NCI-H1092 treated with DMSO at 0.1 percent for 48 hours (cell line): ENCODE measurements at regions not wholly inside any gene's neighbourhood (a gene's known extent, or its start where the extent isn't known, plus 50 kb on each side); places are given as distances from the start of the nearest gene placed in this dataset.

Experiments used
- DNase-seq: peaks from one replicate; lab custom pipeline; 2025; lab: John Stamatoyannopoulos, UW

- DNase-seq: no peak
These were observed 663.7 kb upstream of the B3GAT1 start for GRCh38 chr11:135075740-135076139.

GRCh38 chr11:135074397-135074998, 662.5 kb upstream of the B3GAT1 start:
- peak; percentile 58 for DNase-seq

DNA sequence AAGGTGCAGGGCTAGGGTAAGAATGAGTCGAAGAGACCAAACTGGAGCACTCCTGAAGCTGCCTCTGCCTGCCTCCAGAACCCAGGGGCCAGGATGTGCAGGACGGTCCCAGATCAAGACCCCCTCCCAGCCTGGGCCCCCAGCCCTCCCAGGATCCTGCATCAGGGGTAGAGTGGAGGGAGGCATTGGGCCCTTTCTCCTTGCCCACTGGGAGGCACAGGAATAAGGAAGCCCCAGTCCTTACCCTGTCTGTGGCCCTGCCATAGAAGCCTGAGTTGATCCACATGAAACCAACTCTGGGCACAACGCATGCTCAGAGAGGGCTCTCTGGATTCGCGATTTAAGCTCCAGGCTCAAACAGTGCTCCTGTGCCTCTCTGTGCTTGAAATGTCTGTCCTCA, 661.8 kb upstream of the B3GAT1 start:
- DNase-seq: no peak

DNA sequence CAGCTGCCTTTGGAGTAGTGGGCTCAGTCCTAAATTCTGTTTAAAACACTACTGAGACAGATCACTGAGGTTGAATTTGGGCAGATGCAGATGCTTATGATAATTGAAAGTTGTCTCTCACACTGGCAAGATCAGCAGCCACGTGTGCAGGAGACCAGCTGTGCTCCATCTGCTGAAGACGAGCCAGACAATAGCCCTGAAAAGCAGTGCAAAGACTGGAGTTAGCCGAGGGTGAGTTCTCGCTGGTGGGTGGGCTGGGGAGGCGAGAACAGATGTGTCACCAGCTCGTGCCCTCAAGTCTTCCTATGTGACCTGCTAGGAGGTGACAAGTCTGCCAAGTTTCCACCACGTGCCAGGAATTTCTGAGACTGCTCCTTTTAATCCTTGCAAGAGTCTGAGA, 661.3 kb upstream of the B3GAT1 start:
- no peak for DNase-seq

DNA sequence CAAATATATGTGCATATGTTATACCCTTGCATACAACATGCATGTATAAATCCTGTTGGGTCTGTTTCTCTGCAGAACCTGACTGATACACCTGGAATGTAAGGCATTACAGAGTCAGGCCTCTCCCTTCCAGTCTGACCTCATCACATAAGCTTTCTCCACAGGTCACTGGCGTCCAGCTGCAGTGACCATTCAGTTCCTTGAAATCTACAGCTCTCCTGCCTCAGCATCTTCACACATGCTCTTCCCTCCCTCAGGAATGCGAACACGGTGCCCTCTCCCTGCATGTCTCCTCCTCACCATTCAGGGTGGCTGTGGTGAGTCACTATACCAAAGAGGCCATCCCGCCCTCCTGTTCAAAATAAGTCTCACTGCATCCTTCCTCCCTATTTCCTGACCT, 657.8 kb upstream of the B3GAT1 start:
- DNase-seq: no peak

DNA sequence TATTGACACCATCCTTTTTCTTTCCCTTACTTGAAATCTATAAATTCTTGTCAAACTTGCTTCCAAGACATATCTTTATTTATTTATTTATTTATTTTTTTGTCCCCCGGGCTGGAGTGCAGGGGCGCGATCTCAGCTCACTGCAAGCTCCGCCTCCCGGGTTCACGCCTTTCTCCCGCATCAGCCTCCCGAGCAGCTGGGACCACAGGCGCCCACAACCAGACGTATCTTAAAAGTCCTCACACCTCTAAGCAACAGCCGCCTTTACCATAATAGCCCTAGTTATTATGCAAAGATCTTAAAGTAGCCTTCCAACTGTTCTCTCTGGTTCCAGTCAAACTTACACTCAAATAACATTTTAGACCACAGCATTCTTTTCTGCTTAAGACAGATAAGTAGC, 657.0 kb upstream of the B3GAT1 start:
- DNase-seq: no peak

- no peak for DNase-seq
These were observed 651.0 kb upstream of the B3GAT1 start for GRCh38 chr11:135062994-135063393.

- DNase-seq: no peak
These were observed 649.1 kb upstream of the B3GAT1 start for GRCh38 chr11:135061166-135061565.

- no peak for DNase-seq
These were observed 634.9 kb upstream of the B3GAT1 start for GRCh38 chr11:135046986-135047385.

- DNase-seq: no peak
These were observed 634.5 kb upstream of the B3GAT1 start for GRCh38 chr11:135046556-135046955.

- DNase-seq: no peak
These were observed 631.4 kb upstream of the B3GAT1 start for GRCh38 chr11:135043434-135043833.

DNA sequence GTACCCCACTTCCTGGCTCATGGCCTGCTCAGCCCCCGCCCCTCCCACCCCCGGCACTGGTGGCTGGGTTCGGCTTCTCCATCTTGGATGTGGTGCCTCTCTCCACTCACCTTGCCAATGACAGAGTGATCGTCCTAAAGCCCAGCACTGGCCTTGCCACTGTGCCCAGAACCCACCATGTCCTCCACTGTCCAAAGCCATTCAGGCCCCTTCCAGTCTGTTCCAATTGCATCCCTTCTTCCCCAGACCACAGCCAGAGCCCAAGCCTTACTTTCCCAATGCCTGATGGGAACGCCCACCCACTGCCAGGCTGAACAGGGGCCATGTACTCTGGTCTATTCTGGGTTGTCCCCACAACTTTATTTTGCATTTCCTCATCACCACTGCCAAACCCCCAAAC, 625.8 kb upstream of the B3GAT1 start:
- DNase-seq: no peak

GRCh38 chr11:135036488-135037297, 624.7 kb upstream of the B3GAT1 start:
- no peak for DNase-seq

DNA sequence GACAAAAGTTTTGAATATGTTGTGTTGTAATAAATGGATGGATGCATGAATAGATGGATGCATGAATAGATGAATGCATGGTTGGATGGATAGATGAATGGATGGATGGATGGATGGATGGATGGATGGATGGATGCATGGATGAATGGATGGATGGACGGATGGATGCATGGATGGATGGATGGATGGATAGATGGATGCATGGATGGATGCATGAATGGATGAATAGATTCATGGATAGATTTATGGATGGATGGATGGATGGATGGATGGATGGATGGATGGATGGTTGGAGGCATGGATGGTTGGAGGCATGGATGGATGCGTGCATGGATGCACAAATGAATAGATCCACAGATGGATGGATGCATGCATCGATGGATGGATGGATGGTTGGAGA, 623.2 kb upstream of the B3GAT1 start:
- no peak for DNase-seq

- peak; percentile 68 for DNase-seq
These were observed 621.5 kb upstream of the B3GAT1 start for GRCh38 chr11:135033540-135033939.

DNA sequence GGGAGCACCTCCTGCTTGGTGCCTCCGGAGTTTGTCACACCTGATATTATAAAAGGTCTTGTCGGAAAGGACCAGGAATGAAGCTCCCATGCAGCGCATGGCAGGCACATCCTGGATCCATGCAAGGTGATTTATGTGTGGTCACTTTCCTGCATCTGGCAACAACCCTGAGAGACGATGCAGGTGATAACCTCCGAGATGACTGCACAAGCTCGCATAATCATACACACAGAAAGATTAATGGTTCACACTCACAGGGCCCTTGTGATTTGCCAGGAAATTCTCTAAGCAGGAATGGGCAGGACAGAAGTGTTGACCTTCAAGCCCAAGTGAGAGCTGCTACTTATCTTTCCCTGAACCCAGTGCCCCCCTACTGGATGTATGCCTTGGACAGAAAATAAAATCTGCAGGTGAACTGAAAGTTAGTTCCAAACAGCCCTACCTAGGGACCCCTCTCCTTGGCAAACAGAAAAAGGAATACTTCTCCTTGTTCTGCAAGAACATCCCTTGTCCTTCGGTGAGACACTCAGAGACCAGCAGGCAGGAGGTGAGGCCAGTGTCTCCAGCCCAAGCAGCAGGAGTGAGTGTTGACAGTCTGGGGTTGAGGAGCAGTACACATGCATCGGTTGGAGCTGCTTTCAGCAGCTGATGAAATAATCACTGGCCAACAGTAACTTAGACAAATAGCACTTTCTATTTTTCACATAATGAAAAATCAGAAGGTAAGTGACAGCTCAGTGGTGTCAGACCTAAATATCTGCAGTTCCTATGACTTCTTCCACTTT, 619.4 kb upstream of the B3GAT1 start:
- DNase-seq: no peak

- no peak for DNase-seq
These were observed 615.4 kb upstream of the B3GAT1 start for GRCh38 chr11:135027461-135027860.

- no peak for DNase-seq
These were observed 611.5 kb upstream of the B3GAT1 start for GRCh38 chr11:135023499-135023898.

GRCh38 chr11:135022454-135022853, 610.4 kb upstream of the B3GAT1 start:
- no peak for DNase-seq

GRCh38 chr11:135019899-135020298, 607.9 kb upstream of the B3GAT1 start:
- no peak for DNase-seq

- no peak for DNase-seq
These were observed 607.4 kb upstream of the B3GAT1 start for GRCh38 chr11:135019343-135019871.

DNA sequence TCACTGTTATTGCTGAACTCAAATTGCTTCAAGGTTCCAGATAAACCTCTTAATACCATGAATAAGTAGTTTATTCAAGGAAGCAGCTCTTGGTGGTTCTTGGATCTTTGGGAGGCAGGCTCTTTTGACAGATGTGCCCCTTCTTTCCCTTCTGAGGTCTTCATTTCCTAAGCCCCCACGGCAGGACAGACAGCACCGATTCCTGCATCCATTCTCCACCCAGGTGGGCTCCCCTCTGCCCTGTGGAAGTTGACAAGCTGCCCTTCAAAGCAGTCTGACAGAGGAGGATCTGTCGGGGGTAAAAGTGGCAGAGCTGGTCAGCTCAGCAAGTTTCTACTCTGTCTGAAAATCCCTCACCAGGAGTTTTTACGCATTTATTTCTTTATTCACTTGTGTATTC, 605.3 kb upstream of the B3GAT1 start:
- DNase-seq: no peak

DNA sequence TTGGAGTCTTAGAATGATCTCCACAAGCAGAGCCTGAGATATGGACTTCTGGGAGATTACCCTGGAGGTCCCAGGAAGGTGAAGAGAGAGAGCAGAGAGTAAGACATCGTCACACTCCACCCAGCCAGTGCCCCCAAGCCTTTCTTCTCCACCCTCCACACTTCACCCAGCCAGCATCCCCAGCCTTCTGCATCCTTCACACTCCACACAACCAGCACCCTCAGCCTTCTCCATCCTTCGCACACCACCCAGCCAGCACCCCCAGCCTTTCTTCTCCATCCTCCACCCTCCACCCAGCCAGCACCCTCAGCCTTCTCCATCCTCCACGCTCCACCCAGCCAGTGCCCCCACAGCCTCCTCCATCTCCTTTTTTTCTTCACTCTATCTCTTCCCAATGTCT, 603.9 kb upstream of the B3GAT1 start:
- no peak for DNase-seq
